ENCODE measurements at regions not wholly inside any gene's neighbourhood (a gene's known extent, or its start where the extent isn't known, plus 50 kb on each side); places are given as distances from the start of the nearest gene placed in this dataset.
A peak's percentile ranks its signal among the peaks of the same experiment; 100 is the strongest.

- ATAC-seq (no peak), DNase-seq (no peak)
- Histone ChIP-seq H3K27me3 (ENCODE audit: low read length) (no peaks in the 10 kb centered on the region), H3K27ac (ENCODE audit: low read length) (no peak overlapping the region), H2AFZ (ENCODE audit: low read length) (no peak overlapping the region), H3K9me2 (replicated peaks; ENCODE audit: low read length) (no peaks in the 10 kb centered on the region), H3K4me2 (ENCODE audit: low read length) (no peak overlapping the region), H3K9me3 (ENCODE audit: low read length) (no peaks in the 10 kb centered on the region), H3K79me2 (ENCODE audit: low read length) (no peaks in the 10 kb centered on the region), H3K9ac (ENCODE audit: low read length) (no peak overlapping the region), H3K36me3 (ENCODE audit: low read depth, low read length) (no peaks in the 10 kb centered on the region), H3K4me3 (ENCODE audit: low read length) (no peak overlapping the region), H3F3A (ENCODE audit: low read length, unreplicated experiment) (no peaks in the 10 kb centered on the region), H3K4me1 (ENCODE audit: insufficient read depth, low read length) (peaks cover 12% of the 10 kb centered on the region), H4K20me1 (ENCODE audit: low read length) (no peaks in the 10 kb centered on the region)
- ChIA-PET CTCF (interaction anchor here (1.0 to 1.4 kb wide), 4 partner anchors 113 to 350 kb away, joined by 3 to 11 read pairs (median 4); partner anchors contain the start of gene SLC35F3), POLR2A (ENCODE audit: unreplicated experiment) (no interaction called here)
- intact Hi-C loops (cut with micrococcal nuclease), result loop anchor here (1.0 to 5.0 kb wide), 11 partner anchors 84 to 487 kb away; partner anchors contain the start of gene SLC35F3
- TF ChIP-seq EZH2phosphoT487 (IDR thresholded peaks at IDR 0.05; ENCODE audit: borderline replicate concordance, low read length) (no peak), CTCF (conservative IDR thresholded peaks at IDR 0.05; ENCODE audit: low read depth, low read length) (no peak; the same call in 1 of the 2 replicates), EZH2 (IDR thresholded peaks at IDR 0.05; ENCODE audit: low read length, unreplicated experiment) (no peak)
- BruUV-seq (replicated peaks), result no TSS peak
These were observed 113.1 kb upstream of the SLC35F3 start for GRCh38 chr1:233791372-233791703.

DNA sequence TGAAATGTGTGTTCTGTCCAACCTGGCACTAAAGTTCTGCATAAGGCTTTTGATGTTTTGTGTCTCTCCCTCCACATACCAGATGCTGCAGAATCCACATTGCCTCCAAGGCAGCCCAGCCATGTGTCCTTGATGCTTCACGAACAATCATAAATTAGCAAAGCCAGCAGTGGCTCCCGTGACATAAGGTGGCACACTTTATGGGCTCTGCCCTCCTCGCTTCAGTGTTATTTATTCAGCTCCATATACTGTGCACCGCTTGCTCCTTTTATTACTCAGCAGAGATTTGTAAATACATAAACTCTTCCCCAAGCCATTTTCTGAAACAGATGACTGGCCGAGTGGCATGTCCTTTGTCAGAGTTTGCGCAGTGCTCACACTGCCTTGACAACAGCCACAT lies 112.8 kb upstream of the SLC35F3 start:
- CTCF ChIA-PET, result interaction anchor here (1.0 to 1.4 kb wide), 4 partner anchors 113 to 351 kb away, joined by 3 to 11 read pairs (median 4); partner anchors contain the start of gene SLC35F3
- no TSS peak for BruUV-seq (replicated peaks)

More for the DNA sequence above, 112.8 kb upstream of the SLC35F3 start:
- H2AFZ ChIP-seq (ENCODE audit: low read length), result no peak overlapping the region
- H3K9ac ChIP-seq (ENCODE audit: low read length), result no peak overlapping the region
- H3K27ac ChIP-seq (ENCODE audit: low read length), result no peak overlapping the region
- ATAC-seq (peak; percentile 45), DNase-seq (no peak)
- H3F3A ChIP-seq (ENCODE audit: low read length, unreplicated experiment), result no peaks in the 10 kb centered on the region
- intact Hi-C loops (cut with micrococcal nuclease), result loop anchor here (1.0 to 5.0 kb wide), 11 partner anchors 84 to 487 kb away; partner anchors contain the start of gene SLC35F3
- TF ChIP-seq EZH2 (IDR thresholded peaks at IDR 0.05; ENCODE audit: low read length, unreplicated experiment), result no peak
- TF ChIP-seq EZH2phosphoT487 (IDR thresholded peaks at IDR 0.05; ENCODE audit: borderline replicate concordance, low read length), result no peak
- TF ChIP-seq CTCF (conservative IDR thresholded peaks at IDR 0.05; ENCODE audit: low read depth, low read length), result no peak
- no peak overlapping the region for H3K4me3 ChIP-seq (ENCODE audit: low read length)
- peaks cover 12% of the 10 kb centered on the region for H3K4me1 ChIP-seq (ENCODE audit: insufficient read depth, low read length)
- no peaks in the 10 kb centered on the region for H3K36me3 ChIP-seq (ENCODE audit: low read depth, low read length)
- no peaks in the 10 kb centered on the region for H3K27me3 ChIP-seq (ENCODE audit: low read length)
- no peaks in the 10 kb centered on the region for H3K9me2 ChIP-seq (replicated peaks; ENCODE audit: low read length)
- H3K4me2 ChIP-seq (ENCODE audit: low read length), result no peak overlapping the region
- H4K20me1 ChIP-seq (ENCODE audit: low read length), result no peaks in the 10 kb centered on the region
- H3K9me3 ChIP-seq (ENCODE audit: low read length), result no peaks in the 10 kb centered on the region
- no peaks in the 10 kb centered on the region for H3K79me2 ChIP-seq (ENCODE audit: low read length)
- POLR2A ChIA-PET (ENCODE audit: unreplicated experiment), result no interaction called here
